Breast epithelium (tissue), 3 donors: ENCODE measurements at regions not wholly inside any gene's neighbourhood (a gene's known extent, or its start where the extent isn't known, plus 50 kb on each side); places are given as distances from the start of the nearest gene placed in this dataset.

Source experiments
- CTCF ChIP-seq, 3 donors: fragments of 450-650 bp; IDR thresholded peaks; one replicate each; pipeline ENCODE4 v1.5.1; 2016 to 2017; ENCODE audit warnings: antibody characterized with exemption in 3 of 3, mild to moderate bottlenecking in 3 of 3, moderate library complexity in 3 of 3
- POLR2A ChIP-seq: fragments of 450-650 bp; IDR thresholded peaks from one replicate; pipeline ENCODE4 v1.6.1; 2016; ENCODE audit warnings: antibody characterized with exemption, mild to moderate bottlenecking, moderate library complexity

- no peak for TF ChIP-seq CTCF (IDR thresholded peaks at IDR 0.05)
- no peak for TF ChIP-seq POLR2A
These were observed 131.0 kb downstream of the CEP57L1 start for GRCh38 chr6:109226353-109226752.
